ENCODE measurements at regions not wholly inside any gene's neighbourhood (a gene's known extent, or its start where the extent isn't known, plus 50 kb on each side); places are given as distances from the start of the nearest gene placed in this dataset.

DNA sequence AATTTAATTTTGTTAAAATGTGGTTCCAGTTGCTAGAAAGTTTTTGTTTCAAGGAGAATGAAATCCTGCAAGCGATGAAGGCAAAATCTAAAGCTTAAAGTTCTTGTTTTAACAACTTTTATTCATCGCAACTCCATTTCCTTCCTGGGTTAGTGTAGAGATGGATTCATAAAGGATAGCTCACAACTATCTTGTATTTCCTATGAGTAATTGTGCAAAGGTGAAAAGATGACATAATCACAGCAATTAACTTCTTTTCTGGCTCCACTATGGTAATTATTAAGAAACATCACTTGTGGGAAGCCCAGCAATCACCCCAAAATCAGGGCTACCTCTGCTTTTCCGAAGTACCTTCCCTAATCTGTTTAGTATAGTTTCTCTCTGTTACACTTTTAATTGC, 80.8 kb upstream of the SEMA6A start:
- in situ Hi-C loops (cut with MboI; ENCODE audit: low sequenced_read_pairs) = no loop called here

DNA sequence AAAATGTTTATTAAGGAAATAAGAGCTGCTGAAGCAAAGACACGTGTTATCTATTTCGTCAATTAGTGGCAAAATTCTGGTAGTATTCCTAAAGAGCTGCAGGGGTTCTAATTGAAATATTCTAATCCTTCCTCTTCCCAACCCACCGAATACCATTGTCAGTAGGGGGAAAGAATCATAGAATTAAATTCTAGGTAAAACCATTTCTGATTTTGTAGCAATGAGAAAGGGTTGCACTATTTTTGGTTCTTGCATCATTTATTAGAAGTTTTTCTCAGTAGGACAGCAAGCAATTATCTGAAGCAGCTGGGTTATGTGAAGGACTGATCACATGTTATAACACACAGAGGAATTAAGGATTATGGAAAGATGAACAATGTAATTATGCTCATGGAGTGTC, 80.3 kb upstream of the SEMA6A start:
- in situ Hi-C loops (cut with MboI; ENCODE audit: low sequenced_read_pairs) = no loop called here

DNA sequence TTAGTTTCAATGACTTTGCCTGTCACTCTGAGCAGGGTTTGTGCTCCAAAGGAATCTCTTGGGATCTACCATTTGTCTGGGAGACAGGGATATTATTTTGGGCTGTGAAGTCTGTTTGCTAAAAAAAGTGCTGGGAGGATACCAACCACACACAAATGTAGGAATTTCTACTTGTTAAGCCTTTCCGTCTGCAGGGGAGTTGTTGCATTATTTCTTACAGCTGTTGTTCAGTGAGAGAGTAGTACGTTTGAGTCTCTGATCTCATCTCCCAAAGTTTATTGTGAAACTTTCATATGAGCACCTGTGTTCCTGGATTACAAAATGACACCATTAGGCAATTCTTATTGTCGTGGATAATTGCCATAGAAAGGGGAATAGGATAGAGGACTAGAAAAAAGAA, 78.3 kb upstream of the SEMA6A start:
- in situ Hi-C loops (cut with MboI; ENCODE audit: low sequenced_read_pairs) = no loop called here

DNA sequence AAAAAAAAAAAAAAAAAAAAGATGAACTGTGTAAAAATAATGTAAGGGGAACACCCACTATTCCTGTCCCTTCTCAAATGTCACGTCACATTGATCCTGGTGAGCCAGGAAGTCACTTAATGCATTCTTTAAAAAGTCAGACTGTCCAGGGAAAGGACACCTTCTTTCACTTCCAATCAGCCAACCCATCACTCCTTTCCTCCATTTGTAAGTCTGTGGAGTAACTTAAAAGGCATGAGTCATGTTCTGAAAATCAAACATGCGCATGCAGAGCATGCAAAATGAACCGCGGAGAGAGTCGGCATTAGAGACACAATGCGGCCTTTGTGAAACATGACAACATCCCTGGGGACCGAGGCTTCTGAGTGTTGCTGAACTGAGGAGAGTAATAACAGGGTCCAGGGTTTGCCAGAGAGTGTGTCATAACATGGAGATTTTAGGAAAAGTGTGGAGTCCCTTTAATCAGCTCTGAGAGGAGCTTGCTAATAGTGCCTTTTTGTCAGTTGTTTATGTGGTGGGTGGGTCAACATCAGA, 77.6 kb upstream of the SEMA6A start:
- in situ Hi-C loops (cut with MboI; ENCODE audit: low sequenced_read_pairs) = no loop called here

DNA sequence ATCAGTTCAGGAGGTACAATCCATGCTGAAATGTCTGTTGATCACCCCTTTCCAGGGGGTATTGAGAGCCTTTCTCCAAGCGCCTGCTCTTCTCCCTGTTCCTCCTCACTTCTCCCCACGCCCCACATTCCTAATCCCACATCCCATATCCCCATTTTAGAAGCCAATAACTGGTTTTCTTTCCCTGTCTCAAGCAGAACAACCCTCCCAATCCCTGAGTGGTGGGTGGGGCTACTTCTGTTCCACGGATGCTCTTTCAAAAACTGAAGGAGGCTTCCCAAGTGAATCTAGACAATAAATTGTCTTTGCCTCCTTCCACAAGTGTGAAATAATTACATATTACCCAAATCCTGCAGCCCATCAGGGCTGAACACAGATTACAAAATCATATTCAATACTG, 77.0 kb upstream of the SEMA6A start:
- in situ Hi-C loops (cut with MboI; ENCODE audit: low sequenced_read_pairs) = no loop called here

DNA sequence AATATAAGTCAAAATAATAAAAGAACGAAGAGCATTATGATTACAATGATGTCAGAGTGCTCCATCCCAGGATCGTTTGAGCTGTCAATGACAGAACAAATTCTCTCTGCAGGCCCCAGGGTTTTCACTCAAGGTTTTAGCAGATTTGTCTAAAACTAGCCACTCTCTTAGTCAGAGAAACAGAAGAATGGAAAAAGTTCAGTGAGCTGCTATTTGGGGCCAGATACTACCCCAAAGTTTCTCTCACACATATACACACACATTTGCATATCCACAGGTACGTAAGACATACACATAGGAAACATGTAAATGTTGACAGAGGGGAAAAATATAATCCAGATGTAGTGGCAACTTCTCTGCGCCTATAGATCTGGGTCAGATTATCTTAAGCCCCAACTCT, 76.3 kb upstream of the SEMA6A start:
- in situ Hi-C loops (cut with MboI; ENCODE audit: low sequenced_read_pairs) = no loop called here

DNA sequence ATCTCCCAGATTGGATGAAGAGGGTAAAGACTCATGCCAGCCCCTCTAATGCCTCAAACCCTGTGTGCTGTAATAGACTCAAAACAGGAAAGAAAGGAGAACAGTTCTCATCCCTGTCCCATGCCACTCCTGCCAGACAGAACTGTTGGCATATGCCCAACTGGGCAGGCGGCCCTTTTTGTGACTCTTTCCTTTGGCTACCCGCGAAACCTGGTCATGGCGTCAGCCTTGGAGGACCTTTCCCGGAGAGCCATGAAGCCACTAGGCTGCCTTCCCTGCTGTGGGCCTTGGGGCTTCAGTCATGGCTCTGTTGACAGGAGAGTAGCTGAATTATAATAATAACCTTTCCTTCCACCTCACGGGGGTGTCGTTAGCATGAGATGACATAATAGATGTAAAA, 75.9 kb upstream of the SEMA6A start:
- in situ Hi-C loops (cut with MboI; ENCODE audit: low sequenced_read_pairs) = no loop called here

DNA sequence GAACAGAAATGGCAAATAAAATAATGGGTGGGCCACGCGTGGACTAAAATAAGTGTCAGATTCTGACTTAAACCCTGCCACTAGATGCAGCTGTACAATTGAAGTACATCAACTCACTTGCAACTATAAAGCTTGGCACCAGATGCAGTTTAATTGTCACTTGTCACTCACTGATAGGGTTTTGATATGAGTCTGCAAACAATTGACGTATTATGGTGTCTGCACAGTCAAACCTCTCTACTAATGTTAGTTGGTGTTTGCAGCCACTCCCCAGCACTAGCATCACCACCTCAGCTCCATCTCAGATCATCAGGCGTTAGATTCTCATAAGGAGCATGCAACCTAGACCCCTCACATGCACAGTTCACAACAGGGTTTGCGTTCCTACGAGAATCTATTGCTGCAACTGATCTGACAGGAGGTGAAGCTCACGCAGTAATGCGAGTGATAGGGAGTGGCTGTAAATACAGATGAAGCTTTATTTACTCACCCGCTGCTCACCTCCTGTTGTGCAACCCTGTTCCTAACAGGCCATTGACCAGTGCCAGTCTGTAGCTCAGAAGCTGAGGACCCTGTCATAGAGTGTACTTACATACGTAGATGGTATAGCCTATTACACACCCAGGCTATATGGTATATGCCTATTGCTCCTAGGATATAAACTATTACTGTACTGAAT, 72.1 kb upstream of the SEMA6A start:
- in situ Hi-C loops (cut with MboI; ENCODE audit: low sequenced_read_pairs) = no loop called here

DNA sequence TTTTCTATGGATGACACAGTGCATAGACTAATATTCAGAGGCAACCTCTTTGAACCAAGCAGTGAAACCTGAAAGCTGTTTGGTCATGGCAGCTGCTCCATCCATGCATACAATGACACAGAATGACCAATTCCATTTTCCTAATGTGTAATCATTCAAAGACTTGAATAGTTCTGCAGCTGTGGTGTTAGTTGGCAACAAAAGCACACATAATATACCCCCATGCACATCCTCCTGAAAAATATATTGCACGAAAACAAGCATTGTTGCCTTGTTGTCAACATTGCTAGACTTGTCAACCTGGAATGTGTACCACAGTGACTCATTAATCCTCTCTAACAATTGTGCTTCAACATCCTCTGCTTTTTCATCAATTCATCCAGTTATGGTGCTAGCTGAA, 71.0 kb upstream of the SEMA6A start:
- in situ Hi-C loops (cut with MboI; ENCODE audit: low sequenced_read_pairs) = no loop called here

DNA sequence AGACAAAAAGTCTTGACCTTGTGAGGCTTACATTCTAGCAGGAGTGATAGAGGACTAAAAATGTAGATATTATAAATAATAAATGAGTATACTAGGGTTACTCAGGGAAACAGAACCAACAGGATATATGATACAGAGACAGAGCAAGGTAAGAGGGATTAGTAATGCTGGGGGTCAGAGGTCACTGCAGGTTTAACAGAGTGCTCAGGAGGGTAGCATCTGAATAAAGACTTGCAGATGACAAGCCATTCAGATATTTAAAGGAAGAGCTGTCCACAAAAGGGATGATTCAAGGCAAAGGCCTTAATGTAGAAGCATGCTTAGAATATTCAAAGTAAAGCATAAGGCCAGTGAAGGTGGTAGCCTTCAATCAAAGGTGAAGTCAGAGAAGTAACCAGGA, 65.6 kb upstream of the SEMA6A start:
- in situ Hi-C loops (cut with MboI; ENCODE audit: low sequenced_read_pairs) = no loop called here

DNA sequence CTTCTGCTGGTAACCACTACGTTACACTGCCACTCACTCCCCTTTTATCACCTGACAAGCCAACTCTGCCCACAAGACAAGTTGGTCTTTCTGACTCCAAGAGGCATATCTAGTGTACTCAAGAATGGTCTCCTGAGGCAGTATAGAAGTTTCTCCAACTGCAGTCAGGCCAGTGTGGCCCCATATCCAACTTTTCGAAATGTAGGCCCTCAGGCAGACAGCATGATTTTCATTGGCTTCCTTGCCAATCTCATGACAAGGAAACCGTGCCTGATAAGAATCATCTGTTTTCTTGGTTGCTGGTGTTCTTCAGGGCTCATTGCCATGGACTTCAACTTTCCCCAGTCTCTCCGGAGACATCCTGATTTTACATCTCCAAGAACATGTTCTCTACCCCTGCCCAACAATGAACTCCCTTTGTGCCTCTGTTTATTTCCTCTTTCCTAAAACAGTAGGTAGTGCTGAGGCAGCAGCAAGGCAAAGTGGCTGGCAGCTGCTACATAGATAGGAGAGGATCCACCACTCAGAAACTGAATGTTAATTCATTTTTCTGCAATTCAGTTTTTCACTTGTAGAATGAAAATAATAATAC, 62.6 kb upstream of the SEMA6A start:
- in situ Hi-C loops (cut with MboI; ENCODE audit: low sequenced_read_pairs) = no loop called here

DNA sequence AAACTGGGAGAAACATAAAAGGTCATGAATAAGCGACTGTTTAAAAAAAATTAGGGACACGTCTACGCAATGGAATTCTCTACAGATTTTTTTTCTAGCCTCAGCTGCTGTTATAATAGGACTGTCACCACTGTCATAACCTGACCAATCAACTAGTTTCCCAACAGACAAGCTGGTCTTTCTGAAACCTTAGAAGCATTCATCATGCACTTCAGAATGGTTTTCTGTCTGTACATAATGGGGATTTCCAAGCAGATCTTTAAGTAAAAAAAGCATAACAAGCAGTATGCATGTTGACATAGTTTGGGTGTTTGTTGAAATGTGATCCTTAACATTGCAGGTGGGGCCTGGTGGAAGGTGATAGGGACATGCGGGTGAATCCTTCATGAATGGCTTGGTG, 58.3 kb upstream of the SEMA6A start:
- in situ Hi-C loops (cut with MboI; ENCODE audit: low sequenced_read_pairs) = no loop called here

DNA sequence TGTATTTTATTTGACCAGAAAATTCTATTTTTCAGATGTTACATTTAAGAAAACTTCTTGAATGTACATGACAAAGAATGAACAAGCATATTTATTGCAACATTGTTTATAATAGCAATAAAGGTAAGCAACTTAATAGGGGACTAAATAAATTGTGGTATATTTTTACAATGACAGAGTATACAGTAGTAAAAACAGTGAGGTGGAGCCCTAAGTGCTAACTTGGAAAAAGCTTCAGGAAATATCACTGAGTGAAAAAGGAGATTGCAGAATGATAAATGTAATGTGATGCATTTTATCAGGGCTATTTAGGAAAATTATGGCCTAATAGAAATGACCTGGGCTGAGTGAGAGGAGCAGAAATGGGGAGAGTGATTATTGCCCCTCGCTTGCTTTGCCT, 56.5 kb upstream of the SEMA6A start:
- in situ Hi-C loops (cut with MboI; ENCODE audit: low sequenced_read_pairs) = no loop called here

DNA sequence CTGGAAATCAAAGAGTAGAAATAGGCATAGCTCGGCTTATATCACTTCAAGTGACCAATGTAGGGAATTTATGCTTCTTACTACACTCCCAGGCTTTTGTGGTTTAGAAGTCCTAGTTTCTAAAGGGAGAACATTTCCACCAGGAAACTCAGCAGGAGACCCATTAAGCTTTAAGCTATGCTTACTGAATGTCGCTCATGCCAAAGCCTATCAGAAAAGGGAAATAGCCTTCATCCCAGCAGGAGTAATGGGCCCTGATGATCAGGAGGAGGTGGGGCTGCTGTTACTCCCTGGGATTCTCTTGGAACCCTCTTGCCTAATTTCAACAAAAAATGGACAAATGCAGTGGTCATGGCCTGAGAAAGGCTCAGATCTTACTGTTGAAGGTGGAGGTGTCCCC, 54.5 kb upstream of the SEMA6A start:
- in situ Hi-C loops (cut with MboI; ENCODE audit: low sequenced_read_pairs) = no loop called here

DNA sequence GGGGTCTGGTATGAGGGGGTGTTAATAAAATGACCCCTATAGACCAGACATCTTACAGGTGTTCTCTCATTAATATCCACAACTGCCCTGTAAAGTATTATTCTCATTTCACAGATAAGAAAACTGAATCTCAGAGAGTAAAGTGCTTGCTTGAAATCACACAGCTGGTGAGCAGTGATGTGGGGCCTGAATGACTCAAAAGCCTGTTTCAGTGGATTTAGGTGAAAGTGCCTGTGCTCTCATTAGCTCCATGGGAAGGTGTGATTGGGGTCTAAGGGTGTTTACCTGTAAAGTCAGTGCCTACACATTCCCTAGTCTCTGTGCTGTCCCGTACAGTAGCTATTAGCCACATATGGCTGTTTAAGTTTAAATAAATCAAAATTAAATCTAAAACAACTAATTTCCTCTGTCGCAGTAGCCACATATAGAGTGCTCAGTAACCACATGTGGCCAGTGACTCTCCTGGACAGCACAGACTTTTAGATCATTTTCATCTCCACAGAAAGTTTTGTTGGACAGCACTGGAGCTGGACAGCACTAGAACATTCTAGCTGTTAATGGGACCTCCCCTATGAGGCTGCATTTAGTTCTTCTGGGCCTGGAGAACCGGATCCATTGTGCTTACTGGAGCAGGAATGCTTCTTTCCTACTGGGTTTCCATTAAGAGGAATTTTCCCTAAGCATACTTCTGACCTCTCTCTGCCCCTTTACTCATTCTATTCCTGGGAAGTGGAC, 52.5 kb upstream of the SEMA6A start:
- in situ Hi-C loops (cut with MboI; ENCODE audit: low sequenced_read_pairs) = no loop called here

DNA sequence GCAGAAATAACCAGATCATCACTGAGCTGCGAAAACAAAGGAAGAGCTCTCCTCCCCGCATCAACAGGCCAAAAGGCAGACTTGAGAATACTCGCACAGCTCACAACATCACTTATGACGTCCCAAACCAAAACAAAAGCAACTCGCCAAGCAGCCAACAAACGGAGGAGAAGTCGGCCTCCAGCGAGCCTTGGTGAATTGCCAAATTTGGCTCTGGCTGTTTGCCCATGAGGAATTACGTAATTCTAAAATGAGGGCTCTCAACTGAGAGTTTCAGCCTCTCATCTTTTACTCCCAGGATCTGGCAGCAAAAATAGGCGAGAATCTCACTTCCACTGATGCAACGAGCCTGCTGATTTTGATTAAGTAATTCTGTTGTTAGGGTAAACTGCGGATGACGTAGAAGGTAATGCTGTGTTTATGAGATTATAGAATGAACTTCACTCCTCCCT, 51.7 kb upstream of the SEMA6A start:
- in situ Hi-C loops (cut with MboI; ENCODE audit: low sequenced_read_pairs) = no loop called here
